ENCODE measurements at regions not wholly inside any gene's neighbourhood (a gene's known extent, or its start where the extent isn't known, plus 50 kb on each side); places are given as distances from the start of the nearest gene placed in this dataset.

DNA sequence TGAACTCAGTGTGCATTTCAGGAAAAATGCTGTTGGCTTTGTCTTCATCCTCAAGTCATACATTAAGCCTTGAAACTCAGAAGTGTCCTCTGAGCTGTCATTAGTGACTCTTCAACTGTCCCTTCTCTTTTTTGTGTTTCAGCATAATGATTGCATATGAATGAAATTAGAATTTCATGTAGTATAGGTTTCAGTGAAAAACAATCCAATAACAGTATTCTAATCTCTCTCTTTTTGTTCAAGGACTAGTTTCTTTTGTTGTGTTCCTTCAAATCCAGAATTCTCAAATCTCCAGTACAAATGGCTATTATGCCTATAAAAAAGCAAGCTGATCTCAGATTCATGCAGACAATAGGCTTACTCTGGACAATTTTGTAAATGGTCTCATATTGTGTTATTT lies 133.5 kb downstream of the QPCT start:
- peaks cover 3% of the 10 kb centered on the region; the same call in 1 of the 2 replicates for H3K36me3 Mint-ChIP-seq
- ChIA-PET POLR2A (no interaction called here), CTCF (interaction anchor here (1.9 kb wide), 1 partner anchor 399 kb away, joined by 4 read pairs; no protein-coding TSS in a partner anchor)
- H3K4me1 Mint-ChIP-seq = peaks cover 7% of the 10 kb centered on the region
- H3K27me3 Mint-ChIP-seq (ENCODE audit: low read depth) = no peaks in the 10 kb centered on the region
- no peak for TF ChIP-seq FOXK1 (CRISPR knock-in tag; IDR thresholded peaks at IDR 0.05)
- TF ChIP-seq, protein P1, sequence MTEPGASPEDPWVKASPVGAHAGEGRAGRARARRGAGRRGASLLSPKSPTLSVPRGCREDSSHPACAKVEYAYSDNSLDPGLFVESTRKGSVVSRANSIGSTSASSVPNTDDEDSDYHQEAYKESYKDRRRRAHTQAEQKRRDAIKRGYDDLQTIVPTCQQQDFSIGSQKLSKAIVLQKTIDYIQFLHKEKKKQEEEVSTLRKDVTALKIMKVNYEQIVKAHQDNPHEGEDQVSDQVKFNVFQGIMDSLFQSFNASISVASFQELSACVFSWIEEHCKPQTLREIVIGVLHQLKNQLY (CRISPR knock-in tag; IDR thresholded peaks at IDR 0.05) = no peak
- TF ChIP-seq ZNF232 (CRISPR knock-in tag; IDR thresholded peaks at IDR 0.05) = no peak
- TF ChIP-seq TCF7 (CRISPR knock-in tag; IDR thresholded peaks at IDR 0.05; ENCODE audit: low read depth) = no peak
- no peak for TF ChIP-seq EMX1 (CRISPR knock-in tag; IDR thresholded peaks at IDR 0.05)
- TF ChIP-seq SMAD3 (CRISPR knock-in tag; IDR thresholded peaks at IDR 0.05; ENCODE audit: borderline replicate concordance) = no peak
- TF ChIP-seq, protein P2, sequence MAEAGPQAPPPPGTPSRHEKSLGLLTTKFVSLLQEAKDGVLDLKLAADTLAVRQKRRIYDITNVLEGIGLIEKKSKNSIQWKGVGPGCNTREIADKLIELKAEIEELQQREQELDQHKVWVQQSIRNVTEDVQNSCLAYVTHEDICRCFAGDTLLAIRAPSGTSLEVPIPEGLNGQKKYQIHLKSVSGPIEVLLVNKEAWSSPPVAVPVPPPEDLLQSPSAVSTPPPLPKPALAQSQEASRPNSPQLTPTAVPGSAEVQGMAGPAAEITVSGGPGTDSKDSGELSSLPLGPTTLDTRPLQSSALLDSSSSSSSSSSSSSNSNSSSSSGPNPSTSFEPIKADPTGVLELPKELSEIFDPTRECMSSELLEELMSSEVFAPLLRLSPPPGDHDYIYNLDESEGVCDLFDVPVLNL (CRISPR knock-in tag; IDR thresholded peaks at IDR 0.05; ENCODE audit: borderline replicate concordance, low read depth) = no peak
- TF ChIP-seq, protein P3, sequence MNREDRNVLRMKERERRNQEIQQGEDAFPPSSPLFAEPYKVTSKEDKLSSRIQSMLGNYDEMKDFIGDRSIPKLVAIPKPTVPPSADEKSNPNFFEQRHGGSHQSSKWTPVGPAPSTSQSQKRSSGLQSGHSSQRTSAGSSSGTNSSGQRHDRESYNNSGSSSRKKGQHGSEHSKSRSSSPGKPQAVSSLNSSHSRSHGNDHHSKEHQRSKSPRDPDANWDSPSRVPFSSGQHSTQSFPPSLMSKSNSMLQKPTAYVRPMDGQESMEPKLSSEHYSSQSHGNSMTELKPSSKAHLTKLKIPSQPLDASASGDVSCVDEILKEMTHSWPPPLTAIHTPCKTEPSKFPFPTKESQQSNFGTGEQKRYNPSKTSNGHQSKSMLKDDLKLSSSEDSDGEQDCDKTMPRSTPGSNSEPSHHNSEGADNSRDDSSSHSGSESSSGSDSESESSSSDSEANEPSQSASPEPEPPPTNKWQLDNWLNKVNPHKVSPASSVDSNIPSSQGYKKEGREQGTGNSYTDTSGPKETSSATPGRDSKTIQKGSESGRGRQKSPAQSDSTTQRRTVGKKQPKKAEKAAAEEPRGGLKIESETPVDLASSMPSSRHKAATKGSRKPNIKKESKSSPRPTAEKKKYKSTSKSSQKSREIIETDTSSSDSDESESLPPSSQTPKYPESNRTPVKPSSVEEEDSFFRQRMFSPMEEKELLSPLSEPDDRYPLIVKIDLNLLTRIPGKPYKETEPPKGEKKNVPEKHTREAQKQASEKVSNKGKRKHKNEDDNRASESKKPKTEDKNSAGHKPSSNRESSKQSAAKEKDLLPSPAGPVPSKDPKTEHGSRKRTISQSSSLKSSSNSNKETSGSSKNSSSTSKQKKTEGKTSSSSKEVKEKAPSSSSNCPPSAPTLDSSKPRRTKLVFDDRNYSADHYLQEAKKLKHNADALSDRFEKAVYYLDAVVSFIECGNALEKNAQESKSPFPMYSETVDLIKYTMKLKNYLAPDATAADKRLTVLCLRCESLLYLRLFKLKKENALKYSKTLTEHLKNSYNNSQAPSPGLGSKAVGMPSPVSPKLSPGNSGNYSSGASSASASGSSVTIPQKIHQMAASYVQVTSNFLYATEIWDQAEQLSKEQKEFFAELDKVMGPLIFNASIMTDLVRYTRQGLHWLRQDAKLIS (CRISPR knock-in tag; IDR thresholded peaks at IDR 0.05; ENCODE audit: borderline replicate concordance) = no peak
- TF ChIP-seq CREM (CRISPR knock-in tag; IDR thresholded peaks at IDR 0.05) = no peak
- TF ChIP-seq, protein P4, sequence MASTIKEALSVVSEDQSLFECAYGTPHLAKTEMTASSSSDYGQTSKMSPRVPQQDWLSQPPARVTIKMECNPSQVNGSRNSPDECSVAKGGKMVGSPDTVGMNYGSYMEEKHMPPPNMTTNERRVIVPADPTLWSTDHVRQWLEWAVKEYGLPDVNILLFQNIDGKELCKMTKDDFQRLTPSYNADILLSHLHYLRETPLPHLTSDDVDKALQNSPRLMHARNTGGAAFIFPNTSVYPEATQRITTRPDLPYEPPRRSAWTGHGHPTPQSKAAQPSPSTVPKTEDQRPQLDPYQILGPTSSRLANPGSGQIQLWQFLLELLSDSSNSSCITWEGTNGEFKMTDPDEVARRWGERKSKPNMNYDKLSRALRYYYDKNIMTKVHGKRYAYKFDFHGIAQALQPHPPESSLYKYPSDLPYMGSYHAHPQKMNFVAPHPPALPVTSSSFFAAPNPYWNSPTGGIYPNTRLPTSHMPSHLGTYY (CRISPR knock-in tag; IDR thresholded peaks at IDR 0.05) = no peak
- no peak for TF ChIP-seq ZNF138 (CRISPR knock-in tag; conservative IDR thresholded peaks at IDR 0.05)
- TF ChIP-seq, protein P5, sequence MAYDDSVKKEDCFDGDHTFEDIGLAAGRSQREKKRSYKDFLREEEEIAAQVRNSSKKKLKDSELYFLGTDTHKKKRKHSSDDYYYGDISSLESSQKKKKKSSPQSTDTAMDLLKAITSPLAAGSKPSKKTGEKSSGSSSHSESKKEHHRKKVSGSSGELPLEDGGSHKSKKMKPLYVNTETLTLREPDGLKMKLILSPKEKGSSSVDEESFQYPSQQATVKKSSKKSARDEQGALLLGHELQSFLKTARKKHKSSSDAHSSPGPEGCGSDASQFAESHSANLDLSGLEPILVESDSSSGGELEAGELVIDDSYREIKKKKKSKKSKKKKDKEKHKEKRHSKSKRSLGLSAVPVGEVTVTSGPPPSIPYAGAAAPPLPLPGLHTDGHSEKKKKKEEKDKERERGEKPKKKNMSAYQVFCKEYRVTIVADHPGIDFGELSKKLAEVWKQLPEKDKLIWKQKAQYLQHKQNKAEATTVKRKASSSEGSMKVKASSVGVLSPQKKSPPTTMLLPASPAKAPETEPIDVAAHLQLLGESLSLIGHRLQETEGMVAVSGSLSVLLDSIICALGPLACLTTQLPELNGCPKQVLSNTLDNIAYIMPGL (CRISPR knock-in tag; IDR thresholded peaks at IDR 0.05) = no peak
- no peak for TF ChIP-seq ZNF121 (CRISPR knock-in tag; IDR thresholded peaks at IDR 0.05)
- TF ChIP-seq TEAD4 (CRISPR knock-in tag; IDR thresholded peaks at IDR 0.05) = no peak
- TF ChIP-seq ZBTB21 (CRISPR knock-in tag; IDR thresholded peaks at IDR 0.05; ENCODE audit: borderline replicate concordance) = no peak
- TF ChIP-seq, protein P6, sequence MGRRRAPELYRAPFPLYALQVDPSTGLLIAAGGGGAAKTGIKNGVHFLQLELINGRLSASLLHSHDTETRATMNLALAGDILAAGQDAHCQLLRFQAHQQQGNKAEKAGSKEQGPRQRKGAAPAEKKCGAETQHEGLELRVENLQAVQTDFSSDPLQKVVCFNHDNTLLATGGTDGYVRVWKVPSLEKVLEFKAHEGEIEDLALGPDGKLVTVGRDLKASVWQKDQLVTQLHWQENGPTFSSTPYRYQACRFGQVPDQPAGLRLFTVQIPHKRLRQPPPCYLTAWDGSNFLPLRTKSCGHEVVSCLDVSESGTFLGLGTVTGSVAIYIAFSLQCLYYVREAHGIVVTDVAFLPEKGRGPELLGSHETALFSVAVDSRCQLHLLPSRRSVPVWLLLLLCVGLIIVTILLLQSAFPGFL (CRISPR knock-in tag; IDR thresholded peaks at IDR 0.05; ENCODE audit: borderline replicate concordance) = no peak
- no peak for TF ChIP-seq RORB (CRISPR knock-in tag; IDR thresholded peaks at IDR 0.05)
- TF ChIP-seq, protein P7, sequence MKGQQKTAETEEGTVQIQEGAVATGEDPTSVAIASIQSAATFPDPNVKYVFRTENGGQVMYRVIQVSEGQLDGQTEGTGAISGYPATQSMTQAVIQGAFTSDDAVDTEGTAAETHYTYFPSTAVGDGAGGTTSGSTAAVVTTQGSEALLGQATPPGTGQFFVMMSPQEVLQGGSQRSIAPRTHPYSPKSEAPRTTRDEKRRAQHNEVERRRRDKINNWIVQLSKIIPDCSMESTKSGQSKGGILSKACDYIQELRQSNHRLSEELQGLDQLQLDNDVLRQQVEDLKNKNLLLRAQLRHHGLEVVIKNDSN (CRISPR knock-in tag; IDR thresholded peaks at IDR 0.05) = no peak
- no peak for TF ChIP-seq FOXJ3 (CRISPR knock-in tag; IDR thresholded peaks at IDR 0.05; ENCODE audit: borderline replicate concordance)
- peaks cover 14% of the 10 kb centered on the region for H3K9me3 Mint-ChIP-seq
- no peak overlapping the region for H3K4me3 Mint-ChIP-seq
- H3K27ac Mint-ChIP-seq = no peak overlapping the region
- ATAC-seq (no peak), DNase-seq (ENCODE audit: low spot score) (no peak)

All from WTC11 (cell line).